Left hindlimb (tissue), 1 donor: ENCODE measurements at regions not wholly inside any gene's neighbourhood (a gene's known extent, or its start where the extent isn't known, plus 50 kb on each side); places are given as distances from the start of the nearest gene placed in this dataset.
A peak's percentile ranks its signal among the peaks of the same experiment; 100 is the strongest.

Source experiments
- DNase-seq: peaks from one replicate; pipeline ENCODE4 v3.0.0-alpha.2; 2018

DNA sequence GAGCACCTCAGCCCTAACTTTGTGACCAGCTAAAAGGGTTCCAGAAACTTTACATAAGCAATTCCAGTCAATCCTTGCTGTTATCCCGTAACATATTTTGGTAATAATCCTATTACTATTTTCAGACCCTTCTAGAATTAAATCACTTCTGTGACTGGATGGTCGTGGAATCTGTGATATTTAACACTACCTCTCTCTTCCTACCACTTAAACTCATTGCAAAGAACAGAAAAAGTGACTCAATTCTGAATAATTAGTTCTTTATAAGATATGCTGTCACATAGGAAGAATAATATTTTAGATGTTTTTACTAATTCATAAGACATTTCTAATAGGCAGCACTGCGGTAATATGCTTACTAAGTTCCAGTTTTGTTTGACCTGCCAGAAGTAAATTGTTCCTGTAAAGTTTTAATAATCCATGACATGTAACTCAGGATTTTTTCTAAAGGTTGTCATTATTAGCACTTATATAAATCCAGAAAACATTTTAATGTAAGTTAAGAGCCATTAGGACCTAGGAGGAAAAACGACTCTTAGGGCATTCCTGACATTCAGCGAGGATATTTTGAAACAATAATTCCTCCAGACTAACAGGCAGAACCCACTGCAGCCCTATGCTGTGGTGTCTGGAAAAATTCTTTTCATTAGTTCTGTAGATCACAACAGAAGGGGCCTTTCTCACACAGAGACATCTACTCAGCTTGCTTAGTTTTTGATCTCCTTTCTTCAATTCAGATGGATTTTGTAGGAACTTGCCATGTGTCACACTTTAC lies 113.3 kb upstream of the MBNL1 start:
- no peak for DNase-seq

DNA sequence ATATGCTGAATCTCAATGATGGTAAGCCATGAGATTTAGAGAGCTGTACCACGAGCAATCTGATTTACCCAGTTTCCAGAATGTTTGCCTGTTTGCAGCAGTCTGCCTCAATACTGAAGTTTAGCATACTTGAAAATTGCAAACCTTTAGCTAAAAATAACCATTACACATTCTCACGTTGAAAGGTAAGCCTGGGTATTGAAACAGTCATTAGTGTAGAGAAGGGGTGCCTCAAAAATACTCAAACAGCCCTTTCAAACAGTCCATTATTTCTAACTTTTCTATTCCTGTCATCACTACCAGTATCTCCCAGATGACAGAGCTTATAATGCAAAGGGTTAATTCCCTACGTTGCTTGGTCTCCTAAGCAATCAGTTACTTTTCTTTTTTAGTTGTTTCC lies 111.8 kb upstream of the MBNL1 start:
- no peak for DNase-seq

DNA sequence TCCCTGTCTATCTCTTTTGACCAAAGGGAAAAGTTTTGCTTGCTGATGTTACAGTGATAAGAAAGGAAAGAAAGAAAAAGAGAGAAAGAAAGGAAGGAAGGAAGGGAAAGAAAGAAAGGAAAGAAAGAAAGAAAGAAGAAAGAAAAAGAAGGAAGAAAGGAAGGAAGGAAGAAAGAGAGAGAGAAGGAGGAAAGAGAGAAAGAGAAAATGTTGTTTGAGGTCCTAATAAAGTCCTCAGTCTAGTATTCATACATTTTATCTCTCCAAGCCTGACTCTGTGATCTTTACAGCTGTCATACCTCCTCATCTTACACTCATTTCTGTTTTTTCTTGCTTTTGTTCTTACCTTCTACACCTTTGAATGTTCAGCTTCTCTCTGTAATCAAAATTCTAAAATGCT lies 111.4 kb upstream of the MBNL1 start:
- DNase-seq: no peak

DNA sequence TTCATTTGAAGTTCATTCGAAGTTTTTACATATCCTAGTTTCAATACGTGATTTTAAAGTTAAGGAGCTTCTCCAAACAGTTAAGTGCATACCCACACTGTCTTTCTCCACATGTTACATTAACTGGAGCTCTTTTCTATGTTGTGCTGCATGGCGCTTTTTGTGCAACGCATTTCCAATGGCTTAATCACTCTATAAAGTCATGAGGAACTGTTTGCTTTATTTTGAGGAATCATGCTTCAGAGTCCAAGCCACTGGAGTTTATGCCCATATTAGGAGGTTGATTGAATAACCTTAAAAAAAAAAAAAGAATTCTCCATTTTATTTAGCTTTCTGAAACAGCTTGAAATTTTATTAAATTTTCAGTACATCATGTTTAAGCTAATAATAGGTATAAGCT lies 109.4 kb upstream of the MBNL1 start:
- DNase-seq: no peak

DNA sequence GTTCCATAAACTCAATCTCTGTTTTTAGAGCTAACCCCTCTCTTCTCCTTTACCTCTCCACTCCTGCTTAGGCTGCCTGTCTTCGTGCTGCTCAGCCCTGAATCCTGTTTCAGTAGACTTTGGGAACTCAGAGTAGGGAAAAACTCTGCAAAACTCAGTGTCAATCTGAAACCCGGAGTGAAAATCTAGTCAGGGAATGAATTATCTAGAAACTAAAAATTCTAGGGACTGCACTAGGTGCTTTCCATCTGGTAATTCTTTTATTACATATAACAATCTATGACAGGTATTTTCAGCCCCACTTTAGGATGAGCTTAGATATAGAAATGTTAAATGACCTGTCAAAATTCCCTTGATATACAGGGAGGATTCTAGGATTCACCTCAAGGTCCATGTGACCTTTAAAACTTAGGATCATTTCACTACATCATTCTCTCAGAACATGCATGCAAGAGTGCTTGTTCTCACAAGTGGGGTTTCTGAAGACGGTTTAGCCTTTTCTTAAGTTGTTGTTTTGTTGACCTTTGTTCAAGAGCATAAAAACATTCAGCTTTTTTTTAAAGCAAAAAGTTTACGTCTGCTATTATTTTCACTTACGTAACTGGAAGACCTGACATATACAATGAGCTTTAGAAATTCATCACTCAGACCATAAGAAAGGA lies 108.2 kb upstream of the MBNL1 start:
- no peak for DNase-seq

DNA sequence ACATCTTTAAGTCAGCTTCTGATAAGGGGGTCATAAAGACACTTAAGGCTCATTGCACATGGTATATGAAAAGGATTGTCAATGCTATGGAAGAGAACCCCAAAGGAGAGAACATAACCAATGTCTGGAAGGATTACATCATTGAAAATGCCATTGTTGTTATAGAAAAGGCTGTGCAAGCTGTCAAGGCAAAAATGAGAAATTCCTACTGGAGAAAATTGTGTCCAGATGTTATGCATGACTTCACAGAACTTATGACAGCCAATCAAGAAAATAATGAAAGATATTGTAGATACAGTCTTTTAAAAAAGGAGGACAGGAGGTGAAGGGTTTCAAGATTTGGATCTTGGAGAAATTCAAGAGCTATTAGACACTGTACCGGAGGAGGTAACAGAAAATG lies 96.3 kb upstream of the MBNL1 start:
- no peak for DNase-seq

DNA sequence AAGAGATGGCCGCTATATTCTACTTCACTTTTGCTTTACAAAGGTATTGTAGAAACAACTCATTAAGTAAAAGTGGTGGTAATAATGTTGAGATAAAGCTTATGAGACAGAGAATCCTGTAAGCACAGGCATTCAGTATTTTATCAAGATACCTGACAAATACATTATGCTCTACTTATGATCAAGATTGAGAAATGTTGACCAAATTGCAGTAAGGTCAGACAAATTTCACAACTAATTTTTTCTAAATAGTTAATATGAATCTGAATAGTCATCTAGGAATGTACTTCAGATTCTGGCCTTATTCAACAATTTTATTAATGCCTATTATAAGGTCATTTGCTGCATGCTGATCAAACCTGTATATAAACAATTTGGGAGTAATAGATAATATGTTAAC lies 95.1 kb upstream of the MBNL1 start:
- DNase-seq: no peak

DNA sequence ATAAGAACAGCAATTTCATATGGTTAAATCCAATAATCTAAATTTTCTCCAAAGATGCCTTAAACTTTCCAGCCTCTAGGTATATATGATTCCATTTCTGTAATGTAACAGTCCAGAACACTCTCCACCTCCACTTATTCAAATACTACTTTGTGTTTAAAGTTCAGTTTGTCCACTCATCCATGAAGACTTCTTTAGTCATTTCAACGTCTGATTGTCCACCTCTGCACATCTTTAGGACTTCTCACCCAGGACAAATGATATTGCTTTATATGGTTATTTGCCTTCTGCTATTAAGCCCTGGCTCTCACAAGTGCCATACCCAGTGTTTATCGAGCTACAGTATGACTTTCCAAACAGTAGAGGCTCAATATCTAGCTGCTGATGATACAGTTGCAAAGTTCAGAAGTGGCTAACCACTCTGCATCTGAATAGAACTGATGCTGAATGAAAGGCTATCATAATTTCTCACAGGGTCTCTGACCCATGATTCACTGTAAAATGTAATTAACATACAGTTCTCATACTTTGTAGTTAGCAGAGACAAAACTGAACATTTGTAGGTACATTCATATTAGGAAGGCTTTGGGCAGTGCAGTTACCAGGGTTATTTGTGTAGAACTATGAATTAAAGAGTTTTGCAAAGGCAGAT lies 93.7 kb upstream of the MBNL1 start:
- DNase-seq: no peak

DNA sequence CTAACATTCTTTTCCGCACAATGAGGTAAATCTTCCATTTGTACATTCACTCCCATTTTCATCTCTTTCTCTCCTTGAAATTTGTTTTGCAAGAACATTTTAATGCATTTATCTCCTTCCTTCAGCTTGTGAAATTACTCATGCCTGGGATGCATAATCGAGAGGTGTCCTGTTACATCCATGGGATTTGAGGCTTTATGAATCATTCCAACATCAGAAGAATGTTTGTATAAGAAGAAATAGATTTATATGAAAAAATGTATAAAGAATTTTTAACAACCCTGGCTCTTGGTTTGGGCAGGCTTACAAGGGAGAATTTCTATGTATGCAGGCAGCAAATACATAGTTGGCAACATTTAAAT lies 93.2 kb upstream of the MBNL1 start:
- no peak for DNase-seq

DNA sequence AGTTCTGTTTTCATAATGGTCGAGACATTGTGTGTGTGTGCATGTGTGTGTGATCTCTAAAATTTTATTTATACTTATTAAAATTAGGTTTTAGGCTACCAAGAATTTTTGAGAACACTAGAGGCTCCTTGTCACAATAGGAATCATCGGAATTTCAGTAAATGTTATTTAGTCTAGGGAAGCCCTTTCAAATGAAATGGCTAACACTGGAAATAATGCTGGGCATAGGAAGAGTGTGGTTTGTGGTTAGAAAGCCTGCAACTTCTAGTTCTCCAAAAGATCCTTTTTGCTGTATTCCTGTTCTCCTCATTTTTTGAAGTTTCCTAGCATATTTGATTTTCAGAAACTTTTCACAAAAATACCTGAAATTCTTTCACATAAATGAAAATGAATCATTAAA lies 92.5 kb upstream of the MBNL1 start:
- no peak for DNase-seq

DNA sequence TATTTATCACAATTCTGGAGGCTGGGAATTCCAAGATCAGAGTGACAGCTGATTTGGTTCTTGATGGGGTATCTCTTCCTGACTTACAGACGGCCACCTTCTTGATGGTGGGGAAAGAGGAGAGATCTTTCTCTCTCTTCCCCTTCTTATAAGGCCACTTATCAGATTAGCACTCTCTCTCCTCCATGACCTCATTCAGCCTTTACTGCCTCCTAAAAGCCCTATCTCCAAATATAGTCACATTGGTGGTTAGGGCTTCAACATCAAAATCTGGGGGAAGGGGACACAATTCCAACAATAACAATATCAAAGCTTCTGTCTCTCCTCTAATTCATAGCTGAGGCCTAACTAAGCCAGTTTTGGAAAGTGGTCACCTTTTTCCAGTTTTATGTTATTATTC lies 91.7 kb upstream of the MBNL1 start:
- no peak for DNase-seq

DNA sequence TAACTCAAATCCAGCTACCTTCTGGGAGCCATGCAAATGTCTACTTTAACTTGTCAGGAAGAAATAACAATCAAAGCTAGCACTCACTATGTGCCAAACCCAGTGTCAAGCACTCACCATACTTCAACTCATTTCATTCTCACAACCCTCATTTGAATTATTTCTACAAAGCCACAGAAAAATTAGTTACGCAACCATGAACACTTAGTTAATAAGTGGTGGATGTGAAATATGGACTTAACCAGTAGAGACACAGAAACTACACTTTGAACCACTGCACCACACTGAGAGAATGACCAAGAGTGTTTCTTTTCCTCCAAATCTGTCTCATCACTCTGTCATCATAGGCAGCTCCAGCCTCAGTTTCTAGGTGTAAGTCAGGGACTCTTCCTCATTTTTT lies 91.0 kb upstream of the MBNL1 start:
- DNase-seq: no peak

DNA sequence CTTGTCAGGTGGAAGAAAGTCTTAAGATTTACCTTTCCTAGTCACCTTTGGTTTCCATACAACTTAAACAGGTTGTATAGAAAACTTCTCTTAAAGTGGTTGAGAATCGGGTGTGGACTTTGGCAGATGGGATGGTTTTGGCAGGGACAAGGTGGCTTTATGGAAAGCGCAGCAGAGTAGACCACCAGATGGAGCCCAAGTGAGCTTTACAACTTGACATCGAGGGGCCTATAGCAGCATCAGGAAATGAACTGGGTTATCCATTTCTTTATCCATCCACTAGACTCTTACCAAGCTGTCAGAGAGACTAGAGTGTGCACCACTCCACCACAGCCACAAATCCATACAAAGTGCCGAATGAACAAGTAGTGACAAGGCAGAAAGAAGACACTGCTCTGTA lies 85.3 kb upstream of the MBNL1 start:
- peak; percentile 33 for DNase-seq

DNA sequence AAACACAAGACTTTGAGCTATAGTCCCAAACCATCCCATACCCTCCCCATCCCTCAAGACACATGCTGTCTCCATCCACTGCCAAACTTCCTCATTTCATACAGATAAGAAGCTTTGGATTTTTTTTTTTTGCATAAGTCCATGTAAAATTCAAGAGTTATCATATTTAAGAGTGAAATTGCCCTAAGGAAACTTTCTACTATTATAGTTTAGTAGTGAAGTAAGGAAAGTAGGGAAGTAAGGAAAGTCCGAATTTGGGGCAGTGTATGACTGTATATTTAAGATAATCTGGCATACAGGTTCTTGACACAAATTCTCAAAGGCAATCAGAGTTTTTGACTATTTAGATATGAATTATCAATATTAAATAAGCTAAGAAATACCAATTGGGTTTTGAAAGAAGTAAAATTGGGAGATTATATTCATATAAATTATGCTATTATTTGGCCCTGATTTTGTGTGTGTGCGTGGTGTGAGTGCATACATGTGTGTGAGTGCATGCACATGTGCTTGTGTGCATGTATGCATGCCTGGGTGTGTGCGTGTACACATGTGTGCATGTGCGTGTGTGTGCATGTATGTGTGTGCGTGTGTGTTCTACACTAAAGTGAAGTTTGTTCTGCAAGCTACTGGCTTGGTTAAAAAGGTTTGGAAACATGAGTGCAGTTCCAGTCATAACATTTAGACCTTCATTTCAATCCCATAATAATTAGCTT lies 83.6 kb upstream of the MBNL1 start:
- DNase-seq: no peak

DNA sequence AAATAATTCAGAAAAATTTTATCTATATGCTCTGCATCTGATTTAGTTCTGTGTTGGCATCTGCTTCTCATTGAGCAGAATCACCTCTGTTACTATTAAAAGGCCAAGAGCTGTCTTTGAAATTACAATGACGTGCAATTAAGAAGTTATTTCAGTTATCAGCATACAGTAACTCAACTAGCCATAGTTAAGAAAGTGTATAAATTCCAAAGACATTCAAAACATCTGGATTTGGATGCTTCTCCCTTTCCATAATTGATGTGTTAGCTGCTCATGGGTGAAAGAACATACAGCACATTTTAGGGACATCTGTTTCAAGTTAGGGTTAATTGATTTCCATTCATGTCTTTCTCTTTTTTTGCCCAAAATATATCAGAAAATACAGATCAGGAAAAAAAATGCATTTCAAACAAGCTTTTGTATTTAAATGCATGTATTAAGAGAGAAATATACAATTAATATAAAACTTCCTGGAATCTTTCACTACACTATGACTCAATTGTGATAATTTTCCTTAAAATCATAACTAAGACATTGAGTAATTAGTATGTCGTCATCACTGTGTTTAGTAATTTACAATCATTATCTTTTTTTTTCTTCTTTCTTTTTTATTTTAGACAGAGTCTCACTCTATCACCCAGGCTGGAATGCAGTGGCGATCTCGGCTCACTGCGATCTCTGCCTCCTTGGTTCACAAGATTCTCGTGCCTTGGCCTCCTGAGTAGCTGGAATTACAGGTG lies 82.7 kb upstream of the MBNL1 start:
- DNase-seq: no peak

DNA sequence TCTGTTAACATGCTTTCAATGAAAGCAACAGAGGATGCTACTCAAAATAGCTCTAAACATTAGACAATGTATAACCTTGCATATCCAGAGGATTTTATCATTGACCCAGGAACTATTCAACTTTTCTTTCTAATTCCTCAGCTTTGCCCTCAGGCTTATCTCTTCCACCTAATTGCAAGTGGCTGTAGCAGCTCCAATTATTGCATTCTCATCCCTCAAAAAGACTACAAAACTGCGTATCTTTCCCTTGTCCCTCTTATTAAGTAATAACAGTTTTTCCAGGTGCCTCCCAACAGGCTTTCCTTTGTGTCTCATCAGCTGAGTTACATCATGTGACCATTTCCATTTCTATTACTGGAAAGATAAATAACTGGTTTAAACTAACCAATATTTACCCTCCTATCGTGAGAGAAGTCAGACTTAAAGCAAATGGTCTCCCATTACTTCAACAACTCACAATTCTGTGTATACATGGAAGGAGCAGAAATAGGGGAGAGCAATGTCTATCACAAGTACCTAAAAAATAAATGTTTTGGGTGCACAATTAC lies 78.0 kb upstream of the MBNL1 start:
- no peak for DNase-seq

DNA sequence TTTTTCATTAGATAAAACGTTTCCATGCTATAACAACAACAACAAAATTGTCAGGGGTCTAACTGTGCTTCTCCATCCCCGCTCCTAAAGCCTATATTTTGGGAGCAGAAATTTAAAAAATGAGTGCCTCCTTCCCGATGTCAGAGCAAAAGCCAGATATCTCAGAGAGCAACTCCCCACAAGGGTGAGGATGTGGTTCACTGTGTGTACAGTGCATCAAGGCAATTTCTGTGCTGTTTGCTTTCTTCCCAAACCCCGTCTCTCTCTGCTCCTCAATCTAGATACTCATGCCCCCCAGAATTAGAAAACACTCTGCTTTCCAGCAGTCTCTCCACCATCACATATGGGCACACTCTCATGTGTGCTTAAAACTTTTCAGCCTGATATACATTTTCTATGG lies 76.7 kb upstream of the MBNL1 start:
- DNase-seq: no peak

DNA sequence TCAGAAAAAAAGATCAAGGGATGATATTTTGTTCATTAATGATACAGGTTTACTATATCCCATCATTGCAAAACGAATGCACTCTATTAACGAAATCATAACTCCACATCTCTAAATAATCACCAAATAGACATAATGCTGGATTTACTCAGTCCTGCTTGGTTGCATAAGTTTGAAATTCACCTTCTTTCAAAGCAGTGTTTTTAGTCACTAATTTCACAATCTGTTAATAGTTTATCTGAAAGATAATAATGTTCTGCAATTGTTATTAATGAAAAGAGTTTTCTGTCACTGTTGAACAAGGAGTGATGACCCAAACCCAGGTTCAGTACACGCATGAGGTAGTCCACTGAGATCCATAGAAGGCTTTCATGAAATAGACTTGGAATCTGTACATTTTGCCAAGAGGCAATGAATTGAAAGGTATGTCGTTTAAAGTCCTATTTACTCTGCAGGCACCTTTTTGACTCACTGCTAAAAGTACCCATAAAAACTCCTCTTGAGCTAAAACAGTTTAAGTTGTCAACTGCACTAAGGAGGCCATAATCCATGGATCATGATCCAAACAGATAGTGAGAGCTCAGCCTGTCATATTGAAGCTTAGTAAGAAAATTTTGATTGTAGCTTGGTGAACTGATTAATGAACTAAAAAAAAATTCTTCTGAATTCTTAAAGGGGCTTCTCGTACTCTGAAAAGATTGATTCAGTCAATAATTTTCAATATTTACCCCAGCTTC lies 75.6 kb upstream of the MBNL1 start:
- DNase-seq: no peak

DNA sequence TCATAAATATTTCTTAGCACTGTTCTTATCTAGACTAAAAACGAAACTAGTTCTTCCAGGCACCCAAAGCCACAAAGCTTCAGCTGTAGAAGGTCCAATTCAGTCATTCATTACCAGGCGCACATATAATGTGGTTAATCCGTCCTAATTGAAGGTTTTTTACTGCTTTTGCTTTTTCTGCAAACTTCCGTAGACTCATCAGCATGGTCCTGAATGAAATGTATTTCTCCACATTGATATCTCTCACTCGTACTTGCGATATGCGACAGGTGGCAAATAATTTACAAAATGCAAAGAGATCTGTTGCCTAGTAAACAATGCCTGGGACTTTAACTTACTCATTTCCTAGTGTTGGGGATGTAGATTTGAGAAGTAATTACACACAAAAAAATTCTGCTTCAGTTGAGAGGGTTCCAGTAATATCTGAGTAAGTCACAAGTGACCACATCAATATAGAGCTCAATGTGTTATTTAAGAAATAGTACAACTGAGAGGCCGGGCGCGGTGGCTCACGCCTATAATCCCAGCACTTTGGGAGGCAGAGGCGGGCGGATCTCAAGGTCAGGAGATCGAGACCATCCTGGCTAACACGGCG lies 75.0 kb upstream of the MBNL1 start:
- no peak for DNase-seq

DNA sequence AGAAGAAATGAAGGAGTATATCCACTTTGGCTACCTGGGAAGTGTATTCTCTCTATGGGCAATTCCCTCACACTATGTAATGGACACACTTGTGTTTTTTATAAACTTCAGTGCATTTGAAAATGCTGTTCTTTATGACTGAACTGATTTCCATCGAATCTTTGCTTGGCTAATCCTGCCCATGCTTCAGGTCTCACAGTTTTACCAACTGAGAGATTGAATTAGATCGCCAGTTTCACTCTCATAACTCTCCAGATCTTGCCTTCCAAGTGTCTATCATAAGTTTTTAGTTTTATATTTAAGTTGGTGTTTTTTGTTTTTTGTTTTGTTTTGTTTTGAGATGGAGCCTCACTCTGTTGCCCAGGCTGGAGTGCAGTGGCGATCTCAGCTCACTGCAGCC lies 73.5 kb upstream of the MBNL1 start:
- no peak for DNase-seq

DNA sequence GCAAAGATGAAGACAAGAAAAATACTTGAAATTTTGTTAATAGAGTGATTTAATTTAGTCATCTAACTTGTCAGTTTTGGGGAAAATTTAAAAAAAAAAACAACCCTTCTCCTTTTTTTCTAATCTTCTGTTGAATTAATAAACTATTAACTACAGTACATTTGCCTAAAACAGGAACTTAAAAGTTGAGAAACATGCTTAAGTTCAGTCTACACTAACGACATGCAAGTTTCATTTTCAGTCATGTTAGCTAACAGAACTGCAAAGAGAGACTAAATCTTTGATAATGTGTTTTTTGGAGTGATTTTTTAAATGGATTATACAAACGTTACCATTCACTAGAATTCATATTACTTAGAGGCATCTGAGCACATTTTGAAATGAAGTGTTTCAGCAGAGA lies 71.9 kb upstream of the MBNL1 start:
- no peak for DNase-seq

DNA sequence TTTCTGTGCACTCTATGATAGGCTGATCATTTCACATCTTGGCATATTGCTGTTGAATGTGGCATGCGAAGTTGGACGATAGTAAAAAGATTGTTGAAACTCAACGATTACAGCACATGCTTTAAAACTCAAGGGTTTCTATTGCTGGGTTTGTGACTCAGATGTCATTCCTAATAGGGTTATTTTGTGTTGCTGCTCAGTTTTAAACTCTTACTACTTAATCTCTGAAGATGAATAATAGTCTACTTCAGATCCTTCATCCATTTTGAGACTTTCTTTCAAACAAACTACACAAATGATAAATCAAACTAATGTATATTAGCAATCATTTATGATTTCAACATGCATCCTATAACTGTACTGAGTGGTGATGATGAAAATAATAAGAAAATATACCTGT lies 71.3 kb upstream of the MBNL1 start:
- DNase-seq: no peak
